Right renal cortex interstitium (tissue), 3 donors: ENCODE measurements at regions not wholly inside any gene's neighbourhood (a gene's known extent, or its start where the extent isn't known, plus 50 kb on each side); places are given as distances from the start of the nearest gene placed in this dataset.

Experiments
- DNase-seq, 3 donors: peaks; one replicate each; pipeline ENCODE4 v3.0.0-alpha.2; 2013; ENCODE audit warnings: low read depth in 3 of 3, low spot score in 2 of 3

- no peak for DNase-seq
Observed at GRCh38 chr1:90100566-90100965, 105.7 kb downstream of the ZNF326 start.

- no peak for DNase-seq
Observed at GRCh38 chr1:90092441-90092840, 97.5 kb downstream of the ZNF326 start.
